Myocyte (in vitro differentiated cells): ENCODE measurements at regions not wholly inside any gene's neighbourhood (a gene's known extent, or its start where the extent isn't known, plus 50 kb on each side); places are given as distances from the start of the nearest gene placed in this dataset.
"Not testable (repeated sequence)": the region's sequence is repeated elsewhere in the genome, so short reads cannot be mapped to it uniquely, and the experiment has no call there.

Experiments used
- DNase-seq: peaks from one replicate; pipeline ENCODE4 v3.0.0-alpha.2; 2012; ENCODE audit warnings: low read depth

GRCh38 chr20:40010483-40010882 lies 678.6 kb downstream of the MAFB start:
- peak; percentile 97 for DNase-seq

GRCh38 chr20:40009542-40009941 lies 679.5 kb downstream of the MAFB start:
- DNase-seq: no peak

GRCh38 chr20:40008177-40008576 lies 680.9 kb downstream of the MAFB start:
- DNase-seq: no peak

GRCh38 chr20:40006168-40006860 lies 682.7 kb downstream of the MAFB start:
- DNase-seq: no peak

GRCh38 chr20:40004092-40004491 lies 684.9 kb downstream of the MAFB start:
- not testable (repeated sequence) for DNase-seq

GRCh38 chr20:39993742-39994141 lies 695.3 kb downstream of the MAFB start:
- DNase-seq: no peak

- DNase-seq: no peak
Observed at GRCh38 chr20:39990692-39991091, 698.3 kb downstream of the MAFB start.

- DNase-seq: no peak
Observed at GRCh38 chr20:39988991-39989390, 700.0 kb downstream of the MAFB start.

- DNase-seq: peak; percentile 84
Observed at GRCh38 chr20:39986173-39986904, 702.7 kb downstream of the MAFB start.

- no peak for DNase-seq
Observed at GRCh38 chr20:39985271-39985827, 703.7 kb downstream of the MAFB start.

- no peak for DNase-seq
Observed at GRCh38 chr20:39983655-39984054, 705.4 kb downstream of the MAFB start.

- no peak for DNase-seq
Observed at GRCh38 chr20:39983183-39983582, 705.9 kb downstream of the MAFB start.

GRCh38 chr20:39974966-39975501 lies 714.0 kb downstream of the MAFB start:
- DNase-seq: peak; percentile 75

GRCh38 chr20:39968495-39968894 lies 720.5 kb downstream of the MAFB start:
- DNase-seq: no peak

- DNase-seq: no peak
Observed at GRCh38 chr20:39967806-39968205, 721.2 kb downstream of the MAFB start.

GRCh38 chr20:39961637-39962244 lies 727.3 kb downstream of the MAFB start:
- DNase-seq: no peak

GRCh38 chr20:39960522-39961428 lies 728.3 kb downstream of the MAFB start:
- DNase-seq: peak; percentile 81

GRCh38 chr20:39957911-39958310 lies 731.1 kb downstream of the MAFB start:
- DNase-seq: not testable (repeated sequence)

GRCh38 chr20:39954621-39955020 lies 734.4 kb downstream of the MAFB start:
- DNase-seq: no peak

- DNase-seq: no peak
Observed at GRCh38 chr20:39946931-39947330, 742.1 kb downstream of the MAFB start.
